Limb (tissue), 2 donors: ENCODE measurements at regions not wholly inside any gene's neighbourhood (a gene's known extent, or its start where the extent isn't known, plus 50 kb on each side); places are given as distances from the start of the nearest gene placed in this dataset.

Experiments
- DNase-seq, 2 donors: peaks; one replicate each; pipeline ENCODE4 v3.0.0-alpha.2; 2016; ENCODE audit errors: extremely low spot score in 2 of 2

DNA sequence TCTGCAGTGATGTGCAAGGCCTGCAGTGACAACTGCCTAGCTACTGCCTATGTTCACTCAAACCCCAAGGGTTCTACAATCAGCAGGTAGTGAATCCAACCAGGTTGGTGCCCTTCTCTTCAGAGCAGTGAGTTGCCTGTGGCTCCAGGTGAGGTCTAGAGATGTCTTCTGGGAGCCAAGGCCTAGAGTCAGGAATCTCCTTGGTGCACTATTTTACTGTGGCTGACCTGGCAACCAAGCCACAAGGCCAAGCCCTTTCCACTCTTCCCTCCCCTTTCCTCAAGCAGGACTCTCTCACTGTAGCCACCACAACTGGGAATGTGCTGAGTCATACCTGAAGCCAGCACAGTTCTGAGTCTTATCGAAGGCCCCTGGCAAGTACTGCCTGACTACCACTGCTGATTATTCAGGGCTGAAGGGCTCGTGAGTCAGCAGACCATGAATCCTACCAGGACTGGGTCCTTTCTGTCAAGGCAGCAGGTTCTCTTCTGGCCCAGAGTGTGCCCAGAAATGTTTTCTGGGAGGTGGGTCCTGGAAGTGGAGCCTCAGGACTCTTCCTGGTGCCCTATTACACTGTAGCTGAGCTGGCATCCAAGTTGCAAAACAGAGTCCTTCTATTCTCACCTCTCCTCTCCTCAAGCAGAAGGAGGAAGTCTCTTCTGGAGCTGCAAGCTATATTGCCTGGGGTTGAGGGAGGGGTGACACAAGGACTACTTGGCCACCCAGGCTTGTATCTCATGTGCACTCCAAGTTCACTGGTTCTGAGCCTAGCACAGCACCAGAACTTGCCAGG is 111.6 kb downstream of the BTC start:
- no peak for DNase-seq

GRCh38 chr4:74692972-74693371 is 101.4 kb downstream of the BTC start:
- no peak for DNase-seq
